HL-60 (cell line): ENCODE measurements at regions not wholly inside any gene's neighbourhood (a gene's known extent, or its start where the extent isn't known, plus 50 kb on each side); places are given as distances from the start of the nearest gene placed in this dataset.

ENCODE experiments used
- DNase-seq, 2 experiments: peaks; one replicate each; pipeline ENCODE4 v3.0.0-alpha.2; 2010 to 2020; ENCODE audit warnings: low read depth in 1 of 2, low spot score in 1 of 2
- H3K27ac ChIP-seq: fragments of 250-450 bp; sonication (Bioruptor Pico); replicated peaks from 2 replicates; pipeline ENCODE4 v1.5.1; 2020; ENCODE audit warnings: mild to moderate bottlenecking, moderate library complexity
- H3K27me3 ChIP-seq: fragments of 250-450 bp; sonication (Bioruptor Pico); 2 replicates; pipeline ENCODE4 v1.5.1; 2021; ENCODE audit warnings: mild to moderate bottlenecking, moderate library complexity; ENCODE audit not compliant: insufficient read depth, poor library complexity, severe bottlenecking
- H3K4me3 ChIP-seq: replicated peaks from 2 replicates; pipeline ENCODE4 v1.5.1; 2011; ENCODE audit warnings: mild to moderate bottlenecking, control low read depth, low read length; ENCODE audit not compliant: insufficient read depth
- GABPA ChIP-seq: IDR thresholded peaks from 2 replicates; pipeline ENCODE4 v1.6.1; 2012; ENCODE audit warnings: low read depth
- POLR2AphosphoS5 ChIP-seq: IDR thresholded peaks from 2 replicates; pipeline ENCODE4 v1.6.1; 2012; ENCODE audit warnings: low read depth
- REST ChIP-seq: IDR thresholded peaks from 2 replicates; pipeline ENCODE4 v1.6.1; 2012; ENCODE audit warnings: low read depth; ENCODE audit not compliant: insufficient replicate concordance
- SPI1 ChIP-seq: IDR thresholded peaks from 2 replicates; pipeline ENCODE4 v1.6.1; 2012; ENCODE audit warnings: low read depth, mild to moderate bottlenecking, borderline replicate concordance
- TF ChIP-seq, protein P1 (sequence below): IDR thresholded peaks from one replicate; pipeline ENCODE4 v1.5.1; 2011; ENCODE audit warnings: low read length, control low read depth, inconsistent platforms; ENCODE audit not compliant: insufficient read depth

DNA sequence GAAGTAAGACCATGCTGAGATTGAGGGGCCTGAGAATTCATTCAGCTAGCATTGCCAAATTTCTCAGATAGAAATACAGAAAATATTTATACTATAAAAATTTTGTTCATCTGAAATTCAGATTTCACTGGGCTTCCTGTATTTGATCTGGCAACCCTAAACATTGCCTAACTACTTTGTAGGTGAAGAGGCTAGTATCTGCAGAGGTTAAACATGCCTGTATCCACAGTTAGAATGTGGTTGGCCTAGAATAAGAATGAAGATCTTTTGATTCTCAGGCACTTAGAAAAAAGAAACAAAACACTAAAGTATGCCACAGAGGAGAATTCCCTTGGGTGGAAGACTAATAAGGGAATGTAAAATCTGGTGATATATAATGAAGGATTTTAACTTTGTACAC, 189.0 kb downstream of the DIPK2A start:
- Histone ChIP-seq H3K4me3 (no peak overlapping the region), H3K27ac (no peak overlapping the region), H3K27me3 (no peaks in the 10 kb centered on the region)
- DNase-seq = no peak
- TF ChIP-seq, protein P1, sequence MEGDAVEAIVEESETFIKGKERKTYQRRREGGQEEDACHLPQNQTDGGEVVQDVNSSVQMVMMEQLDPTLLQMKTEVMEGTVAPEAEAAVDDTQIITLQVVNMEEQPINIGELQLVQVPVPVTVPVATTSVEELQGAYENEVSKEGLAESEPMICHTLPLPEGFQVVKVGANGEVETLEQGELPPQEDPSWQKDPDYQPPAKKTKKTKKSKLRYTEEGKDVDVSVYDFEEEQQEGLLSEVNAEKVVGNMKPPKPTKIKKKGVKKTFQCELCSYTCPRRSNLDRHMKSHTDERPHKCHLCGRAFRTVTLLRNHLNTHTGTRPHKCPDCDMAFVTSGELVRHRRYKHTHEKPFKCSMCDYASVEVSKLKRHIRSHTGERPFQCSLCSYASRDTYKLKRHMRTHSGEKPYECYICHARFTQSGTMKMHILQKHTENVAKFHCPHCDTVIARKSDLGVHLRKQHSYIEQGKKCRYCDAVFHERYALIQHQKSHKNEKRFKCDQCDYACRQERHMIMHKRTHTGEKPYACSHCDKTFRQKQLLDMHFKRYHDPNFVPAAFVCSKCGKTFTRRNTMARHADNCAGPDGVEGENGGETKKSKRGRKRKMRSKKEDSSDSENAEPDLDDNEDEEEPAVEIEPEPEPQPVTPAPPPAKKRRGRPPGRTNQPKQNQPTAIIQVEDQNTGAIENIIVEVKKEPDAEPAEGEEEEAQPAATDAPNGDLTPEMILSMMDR = no peak
- no peak for TF ChIP-seq SPI1
- TF ChIP-seq REST = no peak
- no peak for TF ChIP-seq GABPA
- TF ChIP-seq POLR2AphosphoS5 = no peak

DNA sequence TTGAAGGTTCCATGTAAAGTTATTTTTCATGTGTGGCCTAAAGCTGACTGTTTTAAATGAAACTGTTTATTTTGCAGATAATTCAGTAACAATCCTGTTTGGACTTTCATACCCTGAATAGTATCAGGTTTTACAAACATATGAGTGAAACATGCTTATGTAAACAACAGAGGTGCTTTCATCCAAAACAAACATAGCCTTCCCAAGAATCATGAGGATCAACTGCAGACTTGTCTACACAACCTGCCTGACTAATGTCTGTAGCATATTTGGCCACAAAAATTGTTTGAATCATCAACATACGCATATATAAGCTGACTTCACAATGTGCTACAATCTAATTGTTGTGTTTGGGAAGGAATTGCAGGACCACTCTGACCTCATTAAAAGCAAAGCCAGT, 190.4 kb downstream of the DIPK2A start:
- no peak overlapping the region for H3K4me3 ChIP-seq

DNA sequence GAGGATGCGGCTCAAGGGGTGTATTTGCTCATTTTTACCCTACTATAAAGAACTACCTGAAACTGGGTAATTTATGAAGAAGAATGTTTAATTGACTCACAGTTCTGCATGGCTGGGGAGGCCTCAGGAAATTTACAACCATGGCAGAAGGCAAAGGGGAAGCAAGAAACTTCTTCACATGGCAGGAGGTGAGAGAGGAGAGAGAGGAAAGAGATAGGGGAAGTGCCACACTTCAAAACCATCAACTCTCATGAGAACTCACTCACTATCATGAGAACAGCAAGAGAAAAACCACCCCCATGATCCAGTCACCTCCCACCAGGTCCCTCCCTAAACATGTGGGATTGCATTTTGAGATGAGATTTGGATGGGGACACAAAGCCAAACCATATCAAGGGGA, 192.7 kb downstream of the DIPK2A start:
- Histone ChIP-seq H3K27me3 (no peaks in the 10 kb centered on the region), H3K27ac (no peak overlapping the region), H3K4me3 (no peak overlapping the region)
- no peak for TF ChIP-seq POLR2AphosphoS5
- TF ChIP-seq, protein P1 = no peak
- no peak for TF ChIP-seq GABPA
- no peak for TF ChIP-seq REST
- peak; percentile 69; the same call in 1 of the 2 replicates for TF ChIP-seq SPI1
- DNase-seq = peak in 1 of 2 experiments; percentile 14

More for the DNA sequence above, 190.4 kb downstream of the DIPK2A start:
- no peak overlapping the region for H3K27ac ChIP-seq
- DNase-seq = no peak
- no peaks in the 10 kb centered on the region for H3K27me3 ChIP-seq
- no peak for TF ChIP-seq SPI1
- TF ChIP-seq POLR2AphosphoS5 = no peak
- no peak for TF ChIP-seq REST
- TF ChIP-seq, protein P1 = no peak
- TF ChIP-seq GABPA = no peak
